K562 (cell line): ENCODE measurements at regions not wholly inside any gene's neighbourhood (a gene's known extent, or its start where the extent isn't known, plus 50 kb on each side); places are given as distances from the start of the nearest gene placed in this dataset.
"Not testable (repeated sequence)": the region's sequence is repeated elsewhere in the genome, so short reads cannot be mapped to it uniquely, and the experiment has no call there.

Experiments used
- ATAC-seq: fragments of 200-7000 bp; cut with Tn5 transposase; 3 replicates; pipeline ENCODE4 v1.9.1; 2020; ENCODE audit warnings: moderate library complexity
- BruUV-seq: library from RNA; stranded (reverse); fragments of 400-500 nt; replicated peaks from 2 replicates; lab custom pipeline; 2021; lab: Mats Ljungman, UMichigan
- CTCF ChIA-PET: fragments of 300-600 bp; formaldehyde crosslinking; extraction: SDS; loops from one replicate; lab custom pipeline; 2021; ENCODE audit warnings: low intra/inter-chr PET ratio; lab: Yijun Ruan, JAX
- POLR2A ChIA-PET: fragments of 300-600, 350-650 bp; sonication (Branson Sonifier 250); formaldehyde crosslinking; extraction: SDS; loops from one replicate; lab custom pipeline; 2021; ENCODE audit warnings: antibody characterized with exemption, inconsistent platforms; lab: Yijun Ruan, JAX
- DNase-seq, 4 experiments: peaks; one replicate each; pipeline versions ENCODE4 v3.0.0 to v3.0.0-alpha.2; 2011 to 2018; ENCODE audit warnings: low spot score in 3 of 4, mixed read lengths in 3 of 4; ENCODE audit errors: extremely low read depth in 1 of 4
- FAIRE-seq: peaks from 2 replicates; lab custom pipeline; 2011; peaks lifted over from hg19 to GRCh38; lab: Jason Lieb, UNC
- H2AFZ ChIP-seq: 2 replicates; pipeline ENCODE4 v1.6.0; 2011; ENCODE audit warnings: low read depth, low read length, control low read depth, inconsistent platforms
- H3K27ac ChIP-seq: fragments of 200-600 bp; 3 replicates; pipeline ENCODE4 v1.8.0; 2011; ENCODE audit warnings: low read depth, mild to moderate bottlenecking, control low read depth, inconsistent platforms, low read length, moderate library complexity, mixed read lengths; ENCODE audit errors: extremely low read depth
- H3K27me3 ChIP-seq, 2 experiments: fragments of 300-600 bp in 1 of 2; 2 replicates in 1 of 2; 3 replicates in 1 of 2; pipeline versions ENCODE4 v1.6.0 to v1.8.0; 2011; ENCODE audit warnings: inconsistent platforms in 2 of 2, low read length in 2 of 2, mild to moderate bottlenecking in 1 of 2, mixed read lengths in 1 of 2, moderate library complexity in 1 of 2; ENCODE audit not compliant: control insufficient read depth in 2 of 2, insufficient read depth in 2 of 2
- H3K36me3 ChIP-seq: fragments of 300-600 bp; 3 replicates; pipeline ENCODE4 v1.8.0; 2011; ENCODE audit warnings: mild to moderate bottlenecking, low read length, inconsistent platforms; ENCODE audit not compliant: control insufficient read depth, insufficient read depth
- H3K4me1 ChIP-seq, 2 experiments: fragments of 200-600 bp in 1 of 2; replicated peaks in 1 of 2; 2 replicates in 1 of 2; 3 replicates in 1 of 2; pipeline versions ENCODE4 v1.5.1 to v1.8.0; 2011; ENCODE audit warnings: inconsistent platforms in 2 of 2, low read length in 2 of 2, mild to moderate bottlenecking in 1 of 2, mixed read lengths in 1 of 2, moderate library complexity in 1 of 2; ENCODE audit not compliant: control insufficient read depth in 2 of 2, insufficient read depth in 2 of 2
- H3K4me2 ChIP-seq: 2 replicates; pipeline ENCODE4 v1.6.1; 2011; ENCODE audit warnings: low read length, control low read depth, inconsistent platforms, mixed read lengths; ENCODE audit not compliant: insufficient read depth
- H3K4me3 ChIP-seq: fragments of 200-600 bp; sonication (generic), shearing (Covaris generic); 2 replicates; pipeline ENCODE4 v1.5.1; 2016; ENCODE audit warnings: control low read depth, inconsistent platforms
- H3K79me2 ChIP-seq: fragments of 200-600 bp; 3 replicates; pipeline ENCODE4 v1.8.0; 2011; ENCODE audit warnings: low read length, inconsistent platforms; ENCODE audit not compliant: control insufficient read depth, insufficient read depth
- H3K9ac ChIP-seq, 2 experiments: 2 replicates each; pipeline versions ENCODE4 v1.6.0 to v1.6.1; 2011; ENCODE audit warnings: low read depth in 2 of 2, low read length in 2 of 2, control low read depth in 1 of 2, inconsistent platforms in 1 of 2, mild to moderate bottlenecking in 1 of 2, mixed read lengths in 1 of 2; ENCODE audit not compliant: insufficient read depth in 1 of 2
- H3K9me1 ChIP-seq: one replicate; pipeline ENCODE4 v1.6.0; 2011; ENCODE audit warnings: inconsistent platforms, mild to moderate bottlenecking, low read length, moderate library complexity; ENCODE audit not compliant: control insufficient read depth, insufficient read depth
- H3K9me3 ChIP-seq: replicated peaks from 2 replicates; pipeline ENCODE4 v1.5.1; 2011; ENCODE audit warnings: low read depth, low read length, inconsistent platforms; ENCODE audit not compliant: control insufficient read depth, insufficient read depth
- H4K20me1 ChIP-seq: replicated peaks from 2 replicates; pipeline ENCODE4 v1.6.1; 2011; ENCODE audit warnings: low read length, inconsistent platforms, mixed read lengths; ENCODE audit not compliant: control insufficient read depth, insufficient read depth
- ATF3 ChIP-seq, 2 experiments: fragments of 450-650 bp in 1 of 2; sonication (generic) in 1 of 2; formaldehyde crosslinking in 1 of 2; IDR thresholded peaks in 1 of 2; conservative IDR thresholded peaks in 1 of 2; 2 replicates each; pipeline versions ENCODE4 v1.6.1 to v1.8.1; 2016 to 2023; ENCODE audit warnings: mild to moderate bottlenecking in 2 of 2, moderate library complexity in 2 of 2, inconsistent platforms in 1 of 2, missing genetic modification reagents in 1 of 2
- WGBS: fragments of 100-300 bp; shearing (Covaris generic); methylation state at CpG from one replicate; pipeline ENCODE4 v1.1.6; 2016; ENCODE audit warnings: low coverage, mixed read lengths; ENCODE audit not compliant: insufficient coverage; ENCODE audit errors: missing lambda C conversion rate; 5-methylcytosine and 5-hydroxymethylcytosine counted together
- in situ Hi-C: fragments of 300-500 bp; cut with MboI; formaldehyde crosslinking; loops from 4 replicates; pipeline ENCODE4 v1.15.0; 2018; ENCODE audit warnings: inconsistent platforms, mixed read lengths
- intact Hi-C: fragments of 100-400 bp; cut with micrococcal nuclease; formaldehyde crosslinking; loops from 2 replicates; pipeline ENCODE4 v1.14.2; 2022

DNA sequence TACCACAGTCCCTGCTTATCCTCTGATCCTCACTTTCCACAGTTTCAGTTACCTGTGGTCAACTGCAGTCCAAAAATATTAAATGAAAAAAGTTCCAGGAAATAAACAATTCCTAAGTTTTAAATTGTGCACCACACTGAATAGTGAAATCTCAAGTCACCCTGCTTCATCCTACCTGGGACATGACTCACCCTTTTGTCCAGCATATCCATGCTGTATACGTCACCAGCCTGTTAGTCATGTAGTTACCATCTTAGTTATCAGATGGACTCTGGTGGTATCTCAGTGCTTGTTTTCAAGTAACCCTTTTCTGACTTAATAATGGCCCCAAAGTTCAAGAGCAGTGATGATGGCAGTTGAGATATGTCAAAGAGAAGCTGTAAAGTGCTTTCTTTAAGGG, 69.4 kb upstream of the DPY19L1 start:
- H4K20me1 ChIP-seq; H3K79me2 ChIP-seq; in situ Hi-C loops; CTCF ChIA-PET; intact Hi-C loops; H3K27ac ChIP-seq; H3K4me1 ChIP-seq; H3K36me3 ChIP-seq; H3K4me3 ChIP-seq; BruUV-seq; H3K4me2 ChIP-seq; H3K9me1 ChIP-seq; ATAC-seq; H3K9me3 ChIP-seq; H3K27me3 ChIP-seq; DNase-seq; POLR2A ChIA-PET; H3K9ac ChIP-seq; FAIRE-seq; H2AFZ ChIP-seq; TF ChIP-seq ATF3 (CRISPR knock-in tag; conservative IDR thresholded peaks at IDR 0.05): not testable (repeated sequence)
- WGBS, result 0% methylated on average over 1 of the region's 1 CpG
- peak; percentile 46 for TF ChIP-seq ATF3 (IDR thresholded peaks at IDR 0.05)

- POLR2A ChIA-PET, H3K27me3 ChIP-seq, H3K36me3 ChIP-seq, H4K20me1 ChIP-seq, H3K27ac ChIP-seq, intact Hi-C loops, H3K4me1 ChIP-seq, H3K9me3 ChIP-seq, BruUV-seq, H3K9ac ChIP-seq, CTCF ChIA-PET, H3K9me1 ChIP-seq, in situ Hi-C loops, FAIRE-seq, H3K4me3 ChIP-seq, H3K4me2 ChIP-seq, ATAC-seq, H2AFZ ChIP-seq, DNase-seq, H3K79me2 ChIP-seq: not testable (repeated sequence)
- 0% methylated on average over 1 of the region's 1 CpG for WGBS
Measured at GRCh38 chr7:35105511-35105910, 68.2 kb upstream of the DPY19L1 start.

- ATAC-seq, H4K20me1 ChIP-seq, H3K36me3 ChIP-seq, H3K4me2 ChIP-seq, H3K9me1 ChIP-seq, H3K79me2 ChIP-seq, H3K9me3 ChIP-seq, BruUV-seq, H3K9ac ChIP-seq, in situ Hi-C loops, intact Hi-C loops, CTCF ChIA-PET, H3K27me3 ChIP-seq, POLR2A ChIA-PET, H3K4me3 ChIP-seq, H3K4me1 ChIP-seq, H2AFZ ChIP-seq, FAIRE-seq, H3K27ac ChIP-seq, DNase-seq: not testable (repeated sequence)
- 0% methylated on average over 6 of the region's 6 CpGs for WGBS
Measured at GRCh38 chr7:35102845-35103244, 65.6 kb upstream of the DPY19L1 start.
